Neural cell (in vitro differentiated cells): ENCODE measurements at regions not wholly inside any gene's neighbourhood (a gene's known extent, or its start where the extent isn't known, plus 50 kb on each side); places are given as distances from the start of the nearest gene placed in this dataset.

Experiments
- H2AFZ ChIP-seq: fragments of 200-600, 300-800 bp; sonication (generic), shearing (Covaris generic); 2 replicates; pipeline ENCODE4 v1.6.0; 2014; ENCODE audit warnings: low read depth, mild to moderate bottlenecking, antibody characterized with exemption, low read length, moderate library complexity
- H3F3A ChIP-seq: fragments of 200-600 bp; shearing (Covaris generic); 2 replicates; pipeline ENCODE4 v1.6.1; 2016; ENCODE audit warnings: mild to moderate bottlenecking, moderate library complexity, mixed read lengths, antibody characterized with exemption, low read length; ENCODE audit not compliant: insufficient read depth, poor library complexity, severe bottlenecking
- H3K27ac ChIP-seq: fragments of 200-600, 300-800 bp; sonication (generic), shearing (Covaris generic); 2 replicates; pipeline ENCODE4 v1.5.1; 2014; ENCODE audit warnings: mild to moderate bottlenecking, low read length, moderate library complexity
- H3K27me3 ChIP-seq: fragments of 300-800, 200-600 bp; sonication (generic), shearing (Covaris generic); 2 replicates; pipeline ENCODE4 v1.6.0; 2014; ENCODE audit warnings: mild to moderate bottlenecking, low read depth, low read length, moderate library complexity; ENCODE audit not compliant: insufficient read depth
- H3K36me3 ChIP-seq: fragments of 300-800, 200-600 bp; sonication (generic), shearing (Covaris generic); 2 replicates; pipeline ENCODE4 v1.5.1; 2014; ENCODE audit warnings: mild to moderate bottlenecking, antibody characterized with exemption, low read length, moderate library complexity; ENCODE audit not compliant: insufficient read depth
- H3K4me2 ChIP-seq: fragments of 300-800, 200-600 bp; sonication (generic), shearing (Covaris generic); 2 replicates; pipeline ENCODE4 v1.6.0; 2014; ENCODE audit warnings: mild to moderate bottlenecking, low read length
- H3K4me3 ChIP-seq: fragments of 300-800, 200-600 bp; sonication (generic), shearing (Covaris generic); 2 replicates; pipeline ENCODE4 v1.5.1; 2014; ENCODE audit warnings: mild to moderate bottlenecking, low read length, moderate library complexity
- H3K79me2 ChIP-seq: fragments of 200-600 bp; shearing (Covaris generic); replicated peaks from 2 replicates; pipeline ENCODE4 v1.6.0; 2014; ENCODE audit warnings: mild to moderate bottlenecking, low read length, moderate library complexity; ENCODE audit not compliant: insufficient read depth
- H3K9ac ChIP-seq: fragments of 300-800, 200-600 bp; sonication (generic), shearing (Covaris generic); 2 replicates; pipeline ENCODE4 v1.6.1; 2016; ENCODE audit warnings: mild to moderate bottlenecking, low read length, mixed read lengths
- H3K9me2 ChIP-seq: fragments of 200-600 bp; shearing (Covaris generic); 2 replicates; pipeline ENCODE4 v1.6.1; 2016; ENCODE audit warnings: mild to moderate bottlenecking, low read length, mixed read lengths; ENCODE audit not compliant: insufficient read depth
- H3K9me3 ChIP-seq: fragments of 200-600, 300-800 bp; sonication (generic), shearing (Covaris generic); 2 replicates; pipeline ENCODE4 v1.6.1; 2016; ENCODE audit warnings: mild to moderate bottlenecking, mixed run types, low read length, moderate library complexity, mixed read lengths
- H4K20me1 ChIP-seq: fragments of 200-600 bp; shearing (Covaris generic); 2 replicates; pipeline ENCODE4 v1.6.1; 2016; ENCODE audit warnings: mild to moderate bottlenecking, mixed run types; ENCODE audit not compliant: insufficient read depth
- CTCF ChIP-seq: fragments of 450-650 bp; IDR thresholded peaks from 2 replicates; pipeline ENCODE4 v1.5.1; 2014; ENCODE audit warnings: antibody characterized with exemption, mild to moderate bottlenecking, moderate library complexity; ENCODE audit not compliant: poor library complexity, severe bottlenecking
- EP300 ChIP-seq: fragments of 450-650 bp; conservative IDR thresholded peaks from 2 replicates; pipeline ENCODE4 v1.6.1; 2014; ENCODE audit warnings: antibody characterized with exemption, mild to moderate bottlenecking, moderate library complexity; ENCODE audit not compliant: poor library complexity, severe bottlenecking
- EZH2 ChIP-seq: fragments of 200-600, 300-800 bp; shearing (Covaris generic), sonication (generic); IDR thresholded peaks from 2 replicates; pipeline ENCODE4 v1.6.1; 2014; ENCODE audit warnings: antibody characterized with exemption, low read length, borderline replicate concordance, mild to moderate bottlenecking; ENCODE audit not compliant: insufficient read depth, poor library complexity, severe bottlenecking
- MXI1 ChIP-seq: fragments of 450-650 bp; conservative IDR thresholded peaks from 2 replicates; pipeline ENCODE4 v1.6.1; 2014; ENCODE audit warnings: antibody characterized with exemption, mild to moderate bottlenecking; ENCODE audit not compliant: poor library complexity, severe bottlenecking
- POLR2AphosphoS5 ChIP-seq: IDR thresholded peaks from 2 replicates; pipeline ENCODE4 v1.6.1; 2012
- RAD21 ChIP-seq: fragments of 450-650 bp; conservative IDR thresholded peaks from 2 replicates; pipeline ENCODE4 v1.6.1; 2014; ENCODE audit warnings: antibody characterized with exemption, mild to moderate bottlenecking, moderate library complexity
- REST ChIP-seq: IDR thresholded peaks from 2 replicates; pipeline ENCODE4 v1.6.1; 2012; ENCODE audit warnings: borderline replicate concordance
- SMC3 ChIP-seq: fragments of 450-650 bp; conservative IDR thresholded peaks from 2 replicates; pipeline ENCODE4 v1.6.1; 2014; ENCODE audit warnings: antibody characterized with exemption, mild to moderate bottlenecking, moderate library complexity; ENCODE audit not compliant: poor library complexity
- TAF1 ChIP-seq: IDR thresholded peaks from 2 replicates; pipeline ENCODE4 v1.6.1; 2012; ENCODE audit warnings: low read depth

GRCh38 chr2:154638783-154639182, 59.7 kb upstream of the KCNJ3 start:
- H3K9me2 ChIP-seq = no peaks in the 10 kb centered on the region
- H4K20me1 ChIP-seq = no peaks in the 10 kb centered on the region
- no peak overlapping the region for H3K9ac ChIP-seq
- H3K79me2 ChIP-seq = no peaks in the 10 kb centered on the region
- no peaks in the 10 kb centered on the region for H3K9me3 ChIP-seq
- TF ChIP-seq REST = no peak
- TF ChIP-seq EZH2 = no peak
- no peak for TF ChIP-seq SMC3
- TF ChIP-seq EP300 = no peak
- TF ChIP-seq POLR2AphosphoS5 = no peak
- TF ChIP-seq CTCF = no peak
- no peak for TF ChIP-seq TAF1
- no peak for TF ChIP-seq RAD21
- TF ChIP-seq MXI1 = no peak
- no peak overlapping the region for H3K27ac ChIP-seq
- no peak overlapping the region for H3K4me3 ChIP-seq
- no peaks in the 10 kb centered on the region for H3K36me3 ChIP-seq
- H3F3A ChIP-seq = no peaks in the 10 kb centered on the region
- no peaks in the 10 kb centered on the region for H3K27me3 ChIP-seq
- H3K4me2 ChIP-seq = no peak overlapping the region
- no peak overlapping the region for H2AFZ ChIP-seq

DNA sequence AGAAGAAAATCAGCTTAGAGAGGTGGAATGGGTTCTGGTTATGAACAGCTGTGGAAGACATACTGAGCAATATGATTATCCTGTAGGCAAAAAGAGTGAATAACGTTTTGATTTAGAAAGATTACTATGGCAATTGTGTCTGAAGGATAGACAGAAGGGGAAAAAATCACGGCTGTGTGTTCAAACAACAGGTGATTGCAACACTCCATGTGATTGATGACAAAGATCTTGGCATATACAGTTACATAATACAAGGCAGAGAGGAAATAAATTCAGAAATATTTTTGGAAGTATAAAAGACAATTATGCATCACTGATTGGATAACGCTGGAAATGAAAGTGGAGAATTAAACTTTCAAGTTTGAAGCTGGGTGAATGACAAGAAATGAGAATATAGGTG, 58.5 kb upstream of the KCNJ3 start:
- no peaks in the 10 kb centered on the region for H3K9me3 ChIP-seq
- no peaks in the 10 kb centered on the region for H4K20me1 ChIP-seq
- no peaks in the 10 kb centered on the region for H3F3A ChIP-seq
- no peak overlapping the region for H3K9ac ChIP-seq
- H3K4me2 ChIP-seq = no peak overlapping the region
- H3K9me2 ChIP-seq = no peaks in the 10 kb centered on the region
- H3K36me3 ChIP-seq = no peaks in the 10 kb centered on the region
- no peak for TF ChIP-seq MXI1
- no peak for TF ChIP-seq EP300
- TF ChIP-seq TAF1 = no peak
- no peak for TF ChIP-seq REST
- no peak for TF ChIP-seq RAD21
- TF ChIP-seq POLR2AphosphoS5 = no peak
- no peak for TF ChIP-seq EZH2
- TF ChIP-seq CTCF = no peak
- TF ChIP-seq SMC3 = no peak
- no peaks in the 10 kb centered on the region for H3K79me2 ChIP-seq
- no peaks in the 10 kb centered on the region for H3K27me3 ChIP-seq
- no peak overlapping the region for H2AFZ ChIP-seq
- no peak overlapping the region for H3K27ac ChIP-seq
- no peak overlapping the region for H3K4me3 ChIP-seq
